CD8-positive, alpha-beta memory T cell (primary cell): ENCODE measurements at regions not wholly inside any gene's neighbourhood (a gene's known extent, or its start where the extent isn't known, plus 50 kb on each side); places are given as distances from the start of the nearest gene placed in this dataset.

ENCODE experiments used
- CTCF ChIA-PET: fragments of 350-600 bp; sonication (Branson Sonifier 250); formaldehyde crosslinking; loops from one replicate; lab custom pipeline; 2021; ENCODE audit warnings: antibody characterized with exemption; lab: Charles Lee
- POLR2A ChIA-PET: fragments of 350-600 bp; sonication (Branson Sonifier 250); formaldehyde crosslinking; loops from one replicate; lab custom pipeline; 2021; ENCODE audit warnings: antibody characterized with exemption; lab: Charles Lee
- DNase-seq, 5 donors: peaks; one replicate each; pipeline versions ENCODE4 v3.0.0 to v3.0.0-alpha.2; 2020 to 2022; ENCODE audit warnings: mixed read lengths in 1 of 5
- H3K27ac ChIP-seq: one replicate; pipeline ENCODE4 v1.7.0; 2013; ENCODE audit warnings: low read depth, mild to moderate bottlenecking, low read length, moderate library complexity
- H3K27me3 ChIP-seq: 2 replicates; pipeline ENCODE4 v1.7.0; 2013; ENCODE audit warnings: low read length, mild to moderate bottlenecking; ENCODE audit not compliant: insufficient read depth, poor library complexity, severe bottlenecking
- H3K36me3 ChIP-seq: 2 replicates; pipeline ENCODE4 v1.7.0; 2013; ENCODE audit warnings: mild to moderate bottlenecking, low read length, moderate library complexity; ENCODE audit not compliant: insufficient read depth
- H3K4me1 ChIP-seq: 2 replicates; pipeline ENCODE4 v1.7.0; 2013; ENCODE audit warnings: mild to moderate bottlenecking, low read length, moderate library complexity; ENCODE audit not compliant: insufficient read depth
- H3K4me3 ChIP-seq: 2 replicates; pipeline ENCODE4 v1.7.0; 2013; ENCODE audit warnings: mild to moderate bottlenecking, low read length
- H3K9me3 ChIP-seq: 2 replicates; pipeline ENCODE4 v1.7.0; 2013; ENCODE audit warnings: mild to moderate bottlenecking, low read length
- H3K27ac Mint-ChIP-seq, 8 donors: one replicate each; pipeline ENCODE4 v1.8.0; 2020 to 2021; ENCODE audit warnings: mixed read lengths in 8 of 8, mild to moderate bottlenecking in 6 of 8, inconsistent platforms in 3 of 8, moderate library complexity in 3 of 8
- H3K27me3 Mint-ChIP-seq, 2 donors: one replicate each; pipeline ENCODE4 v1.8.0; 2020 to 2021; ENCODE audit warnings: mixed read lengths in 2 of 2, mild to moderate bottlenecking in 1 of 2, moderate library complexity in 1 of 2
- H3K36me3 Mint-ChIP-seq, 3 donors: one replicate each; pipeline ENCODE4 v1.8.0; 2020 to 2021; ENCODE audit warnings: mixed read lengths in 3 of 3, inconsistent platforms in 1 of 3, mild to moderate bottlenecking in 1 of 3
- H3K4me1 Mint-ChIP-seq, 3 donors: one replicate each; pipeline ENCODE4 v1.8.0; 2020 to 2021; ENCODE audit warnings: mixed read lengths in 3 of 3, inconsistent platforms in 1 of 3, mild to moderate bottlenecking in 1 of 3
- H3K4me3 Mint-ChIP-seq, 7 donors: one replicate each; pipeline ENCODE4 v1.8.0; 2020 to 2021; ENCODE audit warnings: mixed read lengths in 7 of 7, mild to moderate bottlenecking in 6 of 7, moderate library complexity in 4 of 7, inconsistent platforms in 2 of 7
- H3K9me3 Mint-ChIP-seq, 5 donors: one replicate each; pipeline ENCODE4 v1.8.0; 2020 to 2022; ENCODE audit warnings: mixed read lengths in 5 of 5, mild to moderate bottlenecking in 3 of 5, moderate library complexity in 2 of 5, inconsistent platforms in 1 of 5

GRCh38 chr11:26158251-26158650 lies 173.7 kb upstream of the ANO3 start:
- ChIA-PET POLR2A (no interaction called here), CTCF (no interaction called here)
- Mint-ChIP-seq H3K4me1 (no peaks in the 10 kb centered on the region), H3K27me3 (no peaks in the 10 kb centered on the region), H3K36me3 (no peaks in the 10 kb centered on the region), H3K9me3 (peaks cover 0 to 26% (median 8%) of the 10 kb centered on the region in 5 donors), H3K27ac (no peak overlapping the region), H3K4me3 (no peak overlapping the region)
- H3K27me3 ChIP-seq, result no peaks in the 10 kb centered on the region
- H3K4me3 ChIP-seq, result no peak overlapping the region
- H3K36me3 ChIP-seq, result no peaks in the 10 kb centered on the region
- H3K27ac ChIP-seq, result no peak overlapping the region
- H3K9me3 ChIP-seq, result no peaks in the 10 kb centered on the region
- no peaks in the 10 kb centered on the region for H3K4me1 ChIP-seq
- no peak for DNase-seq

DNA sequence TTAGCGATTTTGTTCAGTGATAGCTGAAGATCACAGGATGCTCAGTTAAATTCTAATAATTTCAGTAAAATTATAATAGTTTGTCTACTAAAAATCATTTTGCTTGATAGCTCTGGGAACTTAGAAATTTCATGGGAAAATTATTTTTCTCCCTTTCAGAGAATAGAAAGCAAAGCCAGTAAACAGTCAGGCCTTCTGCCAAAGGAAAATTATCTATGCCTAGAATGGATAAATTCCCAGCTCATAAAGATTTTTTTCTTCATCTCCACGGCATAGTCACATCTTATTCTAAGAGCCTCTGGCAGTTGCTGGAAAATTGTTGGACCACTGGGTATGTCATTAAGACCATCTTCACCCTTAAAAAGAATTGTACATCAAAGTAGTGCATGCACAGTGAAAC lies 169.6 kb upstream of the ANO3 start:
- no peaks in the 10 kb centered on the region for H3K4me1 Mint-ChIP-seq
- no peak overlapping the region for H3K4me3 ChIP-seq
- no peaks in the 10 kb centered on the region for H3K36me3 Mint-ChIP-seq
- DNase-seq, result no peak
- peaks cover 0 to 36% (median 6%) of the 10 kb centered on the region in 5 donors for H3K9me3 Mint-ChIP-seq
- CTCF ChIA-PET, result no interaction called here
- no peak overlapping the region for H3K4me3 Mint-ChIP-seq
- H3K27ac Mint-ChIP-seq, result no peak overlapping the region
- no peak overlapping the region for H3K27ac ChIP-seq
- POLR2A ChIA-PET, result no interaction called here
- H3K9me3 ChIP-seq, result no peaks in the 10 kb centered on the region
- H3K27me3 ChIP-seq, result no peaks in the 10 kb centered on the region
- H3K36me3 ChIP-seq, result no peaks in the 10 kb centered on the region
- H3K27me3 Mint-ChIP-seq, result no peaks in the 10 kb centered on the region
- H3K4me1 ChIP-seq, result no peaks in the 10 kb centered on the region

- H3K27me3 Mint-ChIP-seq, result no peaks in the 10 kb centered on the region
- Histone ChIP-seq H3K27me3 (no peaks in the 10 kb centered on the region), H3K4me1 (no peaks in the 10 kb centered on the region), H3K4me3 (no peak overlapping the region), H3K9me3 (no peaks in the 10 kb centered on the region), H3K27ac (no peak overlapping the region), H3K36me3 (no peaks in the 10 kb centered on the region)
- no peak for DNase-seq
- H3K4me1 Mint-ChIP-seq, result no peaks in the 10 kb centered on the region
- H3K9me3 Mint-ChIP-seq, result peaks cover 0 to 10% (median 3%) of the 10 kb centered on the region in 5 donors
- ChIA-PET CTCF (no interaction called here), POLR2A (no interaction called here)
- H3K27ac Mint-ChIP-seq, result no peak overlapping the region
- no peak overlapping the region for H3K4me3 Mint-ChIP-seq
- H3K36me3 Mint-ChIP-seq, result no peaks in the 10 kb centered on the region
Observed at GRCh38 chr11:26186389-26186788, 145.5 kb upstream of the ANO3 start.

GRCh38 chr11:26187639-26188038 lies 144.3 kb upstream of the ANO3 start:
- Mint-ChIP-seq H3K36me3 (no peaks in the 10 kb centered on the region), H3K27ac (no peak overlapping the region), H3K4me1 (no peaks in the 10 kb centered on the region), H3K9me3 (peaks cover 0 to 16% (median 6%) of the 10 kb centered on the region in 5 donors), H3K27me3 (no peaks in the 10 kb centered on the region), H3K4me3 (no peak overlapping the region)
- Histone ChIP-seq H3K36me3 (no peaks in the 10 kb centered on the region), H3K4me3 (no peak overlapping the region), H3K4me1 (no peaks in the 10 kb centered on the region), H3K9me3 (no peaks in the 10 kb centered on the region), H3K27ac (no peak overlapping the region), H3K27me3 (no peaks in the 10 kb centered on the region)
- DNase-seq, result no peak
- POLR2A ChIA-PET, result no interaction called here
- CTCF ChIA-PET, result no interaction called here

- Histone ChIP-seq H3K9me3 (no peaks in the 10 kb centered on the region), H3K27ac (no peak overlapping the region), H3K27me3 (no peaks in the 10 kb centered on the region), H3K36me3 (no peaks in the 10 kb centered on the region), H3K4me3 (no peak overlapping the region), H3K4me1 (no peaks in the 10 kb centered on the region)
- POLR2A ChIA-PET, result no interaction called here
- H3K27me3 Mint-ChIP-seq, result no peaks in the 10 kb centered on the region
- H3K27ac Mint-ChIP-seq, result no peak overlapping the region
- H3K4me3 Mint-ChIP-seq, result no peak overlapping the region
- DNase-seq, result no peak
- H3K36me3 Mint-ChIP-seq, result no peaks in the 10 kb centered on the region
- CTCF ChIA-PET, result no interaction called here
- H3K9me3 Mint-ChIP-seq, result peaks cover 0 to 16% (median 6%) of the 10 kb centered on the region in 5 donors
- H3K4me1 Mint-ChIP-seq, result no peaks in the 10 kb centered on the region
Observed at GRCh38 chr11:26188554-26188953, 143.4 kb upstream of the ANO3 start.

GRCh38 chr11:26191193-26191592 lies 140.7 kb upstream of the ANO3 start:
- no peak for DNase-seq
- H3K9me3 ChIP-seq, result no peaks in the 10 kb centered on the region
- H3K4me3 Mint-ChIP-seq, result no peak overlapping the region

GRCh38 chr11:26193694-26194365 lies 138.1 kb upstream of the ANO3 start:
- POLR2A ChIA-PET, result no interaction called here
- Histone ChIP-seq H3K9me3 (no peaks in the 10 kb centered on the region), H3K4me3 (no peak overlapping the region), H3K27ac (no peak overlapping the region), H3K27me3 (no peaks in the 10 kb centered on the region), H3K4me1 (no peaks in the 10 kb centered on the region), H3K36me3 (no peaks in the 10 kb centered on the region)
- Mint-ChIP-seq H3K9me3 (peaks cover 4 to 23% (median 11%) of the 10 kb centered on the region in 5 donors), H3K27ac (no peak overlapping the region), H3K4me1 (no peaks in the 10 kb centered on the region), H3K4me3 (no peak overlapping the region), H3K27me3 (no peaks in the 10 kb centered on the region), H3K36me3 (no peaks in the 10 kb centered on the region)
- no peak for DNase-seq
- CTCF ChIA-PET, result no interaction called here

More at GRCh38 chr11:26191193-26191592, 140.7 kb upstream of the ANO3 start:
- no peaks in the 10 kb centered on the region for H3K4me1 ChIP-seq
- H3K27me3 Mint-ChIP-seq, result no peaks in the 10 kb centered on the region
- H3K36me3 Mint-ChIP-seq, result no peaks in the 10 kb centered on the region
- H3K4me3 ChIP-seq, result no peak overlapping the region
- no peak overlapping the region for H3K27ac ChIP-seq
- H3K27ac Mint-ChIP-seq, result no peak overlapping the region
- CTCF ChIA-PET, result no interaction called here
- no peaks in the 10 kb centered on the region for H3K27me3 ChIP-seq
- POLR2A ChIA-PET, result no interaction called here
- H3K4me1 Mint-ChIP-seq, result no peaks in the 10 kb centered on the region
- peaks cover 3 to 24% (median 6%) of the 10 kb centered on the region in 5 donors for H3K9me3 Mint-ChIP-seq
- no peaks in the 10 kb centered on the region for H3K36me3 ChIP-seq

DNA sequence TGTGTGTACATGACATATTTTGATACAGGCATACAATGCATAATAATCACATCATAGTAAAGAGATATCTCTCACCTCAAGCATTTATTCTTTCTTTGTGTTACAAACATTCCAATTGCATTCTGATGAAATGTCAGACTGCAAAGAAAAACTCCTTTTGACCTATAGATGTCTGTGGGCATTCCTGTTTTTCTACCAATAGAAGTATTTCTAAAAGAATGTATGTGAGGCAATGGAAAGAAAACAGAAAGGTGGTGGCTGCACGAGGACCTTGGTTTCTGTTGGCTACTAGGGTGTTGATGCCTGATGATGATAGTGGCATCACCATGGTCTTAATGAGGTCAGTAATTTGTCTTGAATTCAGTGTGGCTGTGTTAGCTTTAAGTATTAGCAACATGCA lies 137.0 kb upstream of the ANO3 start:
- Histone ChIP-seq H3K4me1 (no peaks in the 10 kb centered on the region), H3K9me3 (no peaks in the 10 kb centered on the region), H3K4me3 (no peak overlapping the region), H3K27ac (no peak overlapping the region), H3K36me3 (no peaks in the 10 kb centered on the region), H3K27me3 (no peaks in the 10 kb centered on the region)
- H3K27me3 Mint-ChIP-seq, result no peaks in the 10 kb centered on the region
- H3K9me3 Mint-ChIP-seq, result peaks cover 4 to 30% (median 13%) of the 10 kb centered on the region in 5 donors
- H3K4me1 Mint-ChIP-seq, result no peaks in the 10 kb centered on the region
- H3K36me3 Mint-ChIP-seq, result no peaks in the 10 kb centered on the region
- POLR2A ChIA-PET, result no interaction called here
- CTCF ChIA-PET, result no interaction called here
- H3K27ac Mint-ChIP-seq, result no peak overlapping the region
- DNase-seq, result no peak
- no peak overlapping the region for H3K4me3 Mint-ChIP-seq
